Common myeloid progenitor, CD34-positive (primary cell): ENCODE measurements at regions not wholly inside any gene's neighbourhood (a gene's known extent, or its start where the extent isn't known, plus 50 kb on each side); places are given as distances from the start of the nearest gene placed in this dataset.
A peak's percentile ranks its signal among the peaks of the same experiment; 100 is the strongest.

Source experiments
- CTCF ChIA-PET: fragments of 350-600 bp; sonication (Branson Sonifier 250); formaldehyde crosslinking; loops from one replicate; lab custom pipeline; 2021; ENCODE audit warnings: antibody characterized with exemption; lab: Charles Lee
- POLR2A ChIA-PET: fragments of 350-600 bp; sonication (Branson Sonifier 250); formaldehyde crosslinking; loops from one replicate; lab custom pipeline; 2021; ENCODE audit warnings: antibody characterized with exemption; lab: Charles Lee
- DNase-seq, 3 donors: peaks; one replicate each; pipeline versions ENCODE4 v3.0.0 to v3.0.0-alpha.2; 2013
- H3K27ac ChIP-seq, 2 experiments: 1 replicate in 1 of 2; 2 replicates in 1 of 2; pipeline ENCODE4 v1.7.0; 2013; ENCODE audit warnings: inconsistent platforms in 2 of 2, low read length in 2 of 2, mild to moderate bottlenecking in 2 of 2, low read depth in 1 of 2, moderate library complexity in 1 of 2; ENCODE audit not compliant: severe bottlenecking in 2 of 2, insufficient read depth in 1 of 2, poor library complexity in 1 of 2
- H3K27me3 ChIP-seq, 5 experiments: replicated peaks in 2 of 5; 1 replicate in 3 of 5; 2 replicates in 2 of 5; pipeline versions ENCODE4 v1.6.1 to v1.7.0; 2013; ENCODE audit warnings: low read length in 4 of 5, mild to moderate bottlenecking in 2 of 5, moderate library complexity in 2 of 5, inconsistent platforms in 1 of 5; ENCODE audit not compliant: insufficient read depth in 5 of 5, control insufficient read depth in 4 of 5
- H3K36me3 ChIP-seq, 4 experiments: 1 replicate in 2 of 4; 2 replicates in 2 of 4; pipeline versions ENCODE4 v1.6.1 to v1.7.0; 2013; ENCODE audit warnings: low read length in 3 of 4, control low read depth in 1 of 4, mild to moderate bottlenecking in 1 of 4; ENCODE audit not compliant: control insufficient read depth in 4 of 4, insufficient read depth in 4 of 4
- H3K4me1 ChIP-seq, 4 experiments: 1 replicate in 3 of 4; 2 replicates in 1 of 4; pipeline versions ENCODE4 v1.6.1 to v1.7.1; 2013; ENCODE audit warnings: low read length in 3 of 4, mild to moderate bottlenecking in 3 of 4, control low read depth in 1 of 4, inconsistent platforms in 1 of 4, moderate library complexity in 1 of 4; ENCODE audit not compliant: control insufficient read depth in 4 of 4, insufficient read depth in 4 of 4; ENCODE audit errors: control extremely low read depth in 1 of 4
- H3K4me3 ChIP-seq, 7 experiments: 1 replicate in 4 of 7; 2 replicates in 3 of 7; pipeline versions ENCODE4 v1.5.1 to v1.7.0; 2013; ENCODE audit warnings: mild to moderate bottlenecking in 7 of 7, low read length in 6 of 7, moderate library complexity in 6 of 7, inconsistent platforms in 2 of 7, low read depth in 2 of 7, control low read depth in 1 of 7; ENCODE audit not compliant: insufficient read depth in 4 of 7, control insufficient read depth in 1 of 7; ENCODE audit errors: extremely low read depth in 1 of 7
- H3K9me3 ChIP-seq, 5 experiments: 1 replicate in 4 of 5; 2 replicates in 1 of 5; pipeline versions ENCODE4 v1.6.1 to v1.7.1; 2013; ENCODE audit warnings: low read length in 4 of 5, mild to moderate bottlenecking in 2 of 5, inconsistent platforms in 1 of 5, low read depth in 1 of 5, moderate library complexity in 1 of 5; ENCODE audit not compliant: control insufficient read depth in 4 of 5, insufficient read depth in 2 of 5; ENCODE audit errors: control extremely low read depth in 1 of 5
- WGBS: methylation state at CpG from one replicate; pipeline ENCODE4 v1.1.5; 2013; ENCODE audit not compliant: insufficient coverage; 5-methylcytosine and 5-hydroxymethylcytosine counted together

GRCh38 chr3:118593277-118593670 is 441.4 kb downstream of the IGSF11 start:
- CTCF ChIA-PET, result no interaction called here
- DNase-seq, result no peak
- H3K36me3 ChIP-seq, result no peaks in the 10 kb centered on the region
- no peaks in the 10 kb centered on the region for H3K27me3 ChIP-seq
- peaks cover 0 to 6% (median 0%) of the 10 kb centered on the region in 5 experiments for H3K9me3 ChIP-seq
- no peak overlapping the region for H3K27ac ChIP-seq
- POLR2A ChIA-PET, result no interaction called here
- no peak overlapping the region for H3K4me3 ChIP-seq
- WGBS, result 100% methylated on average over 1 of the region's 4 CpGs
- H3K4me1 ChIP-seq, result no peaks in the 10 kb centered on the region

GRCh38 chr3:118597184-118597583 is 437.5 kb downstream of the IGSF11 start:
- no peak overlapping the region for H3K27ac ChIP-seq
- no peaks in the 10 kb centered on the region for H3K27me3 ChIP-seq
- POLR2A ChIA-PET, result no interaction called here
- H3K4me1 ChIP-seq, result no peaks in the 10 kb centered on the region
- no peak for DNase-seq
- peaks cover 0 to 6% (median 0%) of the 10 kb centered on the region in 5 experiments for H3K9me3 ChIP-seq
- H3K4me3 ChIP-seq, result no peak overlapping the region
- no peaks in the 10 kb centered on the region for H3K36me3 ChIP-seq
- CTCF ChIA-PET, result interaction anchor here (0.5 kb wide), 1 partner anchor 86 kb away, joined by 3 read pairs; no protein-coding TSS in a partner anchor

DNA sequence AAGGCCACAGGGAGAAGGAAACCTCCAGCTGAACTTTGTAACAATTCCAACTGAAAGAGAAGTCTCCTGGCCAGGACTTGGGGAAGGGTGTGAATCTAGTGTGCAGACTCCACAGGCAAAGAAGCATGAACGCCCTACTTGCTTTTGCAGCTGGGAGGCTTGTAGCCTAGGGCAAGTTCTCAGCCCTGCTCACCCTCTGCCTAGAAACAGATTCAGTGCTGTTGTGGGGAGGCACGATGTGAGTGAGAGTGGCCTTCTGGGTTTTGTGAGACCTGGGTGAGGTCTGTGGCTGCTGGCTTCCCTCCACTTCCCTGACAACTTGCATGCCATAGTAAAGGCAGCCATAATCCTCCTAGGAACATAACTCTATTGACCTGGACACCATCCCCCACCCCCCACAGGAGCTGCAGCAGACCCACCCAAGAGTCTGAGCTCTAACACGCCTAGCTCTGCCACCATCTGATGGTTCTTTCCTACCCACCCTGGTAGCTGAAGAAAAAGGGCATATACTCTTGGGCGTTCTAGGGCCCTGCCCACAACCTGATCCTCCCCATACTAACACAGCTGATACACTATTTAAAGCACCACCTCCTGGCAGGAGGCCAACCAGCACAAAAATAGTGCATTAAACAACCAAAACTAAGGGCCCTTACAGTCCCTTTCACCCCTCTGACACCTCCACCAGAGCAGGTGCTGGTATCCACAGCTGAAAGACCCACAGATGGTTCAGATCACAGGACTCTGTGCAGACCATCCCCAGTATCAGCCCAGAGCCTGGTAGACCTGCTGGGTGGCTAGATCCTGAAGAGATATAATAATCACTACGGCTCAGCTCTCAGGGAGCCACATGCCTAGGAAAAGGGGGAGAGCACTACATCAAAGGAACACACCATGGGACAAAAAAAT is 426.5 kb downstream of the IGSF11 start:
- Histone ChIP-seq H3K36me3 (no peaks in the 10 kb centered on the region), H3K4me1 (no peaks in the 10 kb centered on the region), H3K27me3 (no peaks in the 10 kb centered on the region), H3K27ac (no peak overlapping the region), H3K9me3 (peaks cover 0 to 6% (median 0%) of the 10 kb centered on the region in 5 experiments), H3K4me3 (no peak overlapping the region)
- DNase-seq, result no peak
- POLR2A ChIA-PET, result no interaction called here
- 100% methylated on average over 5 of the region's 5 CpGs for WGBS
- CTCF ChIA-PET, result no interaction called here

DNA sequence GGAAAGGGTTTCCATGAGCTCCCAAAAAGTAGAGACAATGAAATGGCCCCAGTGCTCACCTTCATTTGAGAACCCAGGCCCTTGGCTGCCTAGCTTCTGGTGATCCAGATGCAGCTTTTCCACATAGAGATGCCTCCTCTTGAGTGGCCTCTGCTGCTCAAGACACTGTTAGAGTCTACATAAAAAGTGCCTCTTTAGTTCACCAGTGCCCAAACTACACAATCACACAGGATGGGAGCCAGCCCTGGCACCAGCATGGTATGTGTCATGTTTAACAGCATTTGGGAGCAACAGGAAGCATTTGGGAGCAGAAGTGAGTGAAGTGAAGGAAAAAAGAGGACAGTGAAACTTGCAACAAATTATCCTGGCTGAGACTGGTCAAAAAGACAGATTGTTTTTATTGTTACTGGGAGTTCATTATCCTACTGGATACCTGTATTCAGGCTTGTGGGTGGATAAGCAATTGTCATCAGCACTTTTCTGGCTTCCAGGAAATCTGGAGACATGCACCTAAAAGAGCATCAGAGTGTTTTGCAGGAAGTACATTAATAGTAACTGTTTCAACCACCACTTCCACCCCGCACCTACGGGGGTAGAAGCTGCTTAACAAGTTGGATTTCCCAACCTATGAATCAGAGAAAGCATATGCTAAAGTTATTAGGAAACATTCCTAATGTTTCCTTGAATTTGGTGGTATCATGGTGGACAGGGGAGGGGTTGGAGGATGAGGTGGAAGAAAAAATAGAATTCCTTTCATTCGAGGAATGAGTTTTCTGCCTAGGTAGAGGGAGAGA is 416.2 kb downstream of the IGSF11 start:
- ChIA-PET CTCF (no interaction called here), POLR2A (no interaction called here)
- Histone ChIP-seq H3K9me3 (no peaks in the 10 kb centered on the region), H3K27ac (no peak overlapping the region), H3K4me1 (no peaks in the 10 kb centered on the region), H3K4me3 (no peak overlapping the region), H3K36me3 (no peaks in the 10 kb centered on the region), H3K27me3 (no peaks in the 10 kb centered on the region)
- no peak for DNase-seq
- 64% methylated on average over 1 of the region's 3 CpGs for whole genome bisulfite sequencing

- ChIA-PET CTCF (interaction anchor here (0.6 to 1.0 kb wide), 2 partner anchors 22 to 157 kb away, joined by 3 to 5 read pairs; no protein-coding TSS in a partner anchor), POLR2A (no interaction called here)
- Histone ChIP-seq H3K27me3 (no peaks in the 10 kb centered on the region), H3K27ac (no peak overlapping the region), H3K9me3 (no peaks in the 10 kb centered on the region), H3K36me3 (no peaks in the 10 kb centered on the region), H3K4me1 (no peaks in the 10 kb centered on the region), H3K4me3 (no peak overlapping the region)
- 82% methylated on average over 3 of the region's 3 CpGs for WGBS
- DNase-seq, result no peak
Measured at GRCh38 chr3:118626453-118626852, 408.2 kb downstream of the IGSF11 start.

GRCh38 chr3:118628704-118629341 is 405.8 kb downstream of the IGSF11 start:
- peak; percentile 12 to 48 (median 40) for DNase-seq
- no peak overlapping the region for H3K27ac ChIP-seq
- ChIA-PET CTCF (no interaction called here), POLR2A (no interaction called here)
- H3K9me3 ChIP-seq, result no peaks in the 10 kb centered on the region
- 13% methylated on average over 4 of the region's 8 CpGs for WGBS
- no peaks in the 10 kb centered on the region for H3K4me1 ChIP-seq
- H3K27me3 ChIP-seq, result no peaks in the 10 kb centered on the region
- H3K36me3 ChIP-seq, result no peaks in the 10 kb centered on the region
- H3K4me3 ChIP-seq, result no peak overlapping the region
